ENCODE measurements at regions not wholly inside any gene's neighbourhood (a gene's known extent, or its start where the extent isn't known, plus 50 kb on each side); places are given as distances from the start of the nearest gene placed in this dataset.

DNA sequence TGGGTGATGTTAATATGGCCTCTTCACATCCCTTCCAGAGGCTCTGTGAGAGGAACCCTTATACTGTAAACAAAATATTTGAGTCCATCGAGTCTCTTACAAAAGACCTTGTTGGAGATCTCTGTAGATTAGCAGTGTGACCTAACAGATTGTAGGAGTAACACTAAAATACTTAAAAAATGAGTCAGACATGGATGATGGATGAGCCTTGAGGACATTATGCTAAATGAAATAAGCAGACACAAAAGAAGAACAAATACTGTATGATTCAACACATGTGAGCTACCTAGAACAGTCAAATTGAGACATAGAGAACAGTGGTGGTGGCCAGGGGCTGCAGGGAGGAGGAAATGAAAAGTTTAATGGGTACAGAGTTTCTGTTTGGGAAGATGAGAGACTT lies 152.2 kb upstream of the UBL3 start:
- Histone ChIP-seq H2AFZ (ENCODE audit: low read depth, low read length) (no peak overlapping the region), H3K4me1 (ENCODE audit: control insufficient read depth, extremely low read depth, insufficient read depth, low read length) (no peaks in the 10 kb centered on the region), H3K4me3 (replicated peaks in 1 of 3; ENCODE audit: insufficient read depth in 1 of 3, low read depth in 1 of 3, low read length in 3 of 3) (no peak overlapping the region), H3K4me2 (ENCODE audit: insufficient read depth, low read length) (no peak overlapping the region), H3K9me1 (replicated peaks; ENCODE audit: control insufficient read depth, extremely low read depth, insufficient read depth, low read length) (no peaks in the 10 kb centered on the region), H3K9ac (replicated peaks; ENCODE audit: extremely low read depth, insufficient read depth, low read length) (no peak overlapping the region), H3K27me3 (ENCODE audit: control insufficient read depth in 2 of 2, insufficient read depth in 2 of 2, low read length in 2 of 2) (peaks cover 0 to 3% of the 10 kb centered on the region in 2 experiments), H3K36me3 (ENCODE audit: control insufficient read depth in 2 of 2, extremely low read depth in 1 of 2, insufficient read depth in 2 of 2, low read length in 2 of 2) (no peaks in the 10 kb centered on the region), H4K20me1 (replicated peaks; ENCODE audit: control insufficient read depth, extremely low read depth, insufficient read depth, low read length) (no peaks in the 10 kb centered on the region), H3K27ac (ENCODE audit: insufficient read depth, low read depth, low read length) (no peak overlapping the region), H3K79me2 (ENCODE audit: control insufficient read depth, insufficient read depth, low read length) (no peaks in the 10 kb centered on the region), H3K9me3 (replicated peaks; ENCODE audit: control insufficient read depth, insufficient read depth, low read length) (no peaks in the 10 kb centered on the region)
- ChIA-PET POLR2A (no interaction called here), CTCF (no interaction called here)
- no peak for TF ChIP-seq JUN (IDR thresholded peaks at IDR 0.05; ENCODE audit: borderline replicate concordance, insufficient read depth, insufficient read length, low read depth)
- peak; percentile 8 for TF ChIP-seq FOS (IDR thresholded peaks at IDR 0.05; ENCODE audit: borderline replicate concordance, insufficient read depth, low read length)
- intact Hi-C loops (cut with micrococcal nuclease) (no loop called here), dilution Hi-C loops (cut with MboI; ENCODE audit: extremely low pct_ligation_motif_present, low sequenced_read_pairs) (no loop called here)
- no peak for DNase-seq (ENCODE audit: low read depth, low spot score)
- BruUV-seq (replicated peaks), result no TSS peak
- FAIRE-seq, result no peak

DNA sequence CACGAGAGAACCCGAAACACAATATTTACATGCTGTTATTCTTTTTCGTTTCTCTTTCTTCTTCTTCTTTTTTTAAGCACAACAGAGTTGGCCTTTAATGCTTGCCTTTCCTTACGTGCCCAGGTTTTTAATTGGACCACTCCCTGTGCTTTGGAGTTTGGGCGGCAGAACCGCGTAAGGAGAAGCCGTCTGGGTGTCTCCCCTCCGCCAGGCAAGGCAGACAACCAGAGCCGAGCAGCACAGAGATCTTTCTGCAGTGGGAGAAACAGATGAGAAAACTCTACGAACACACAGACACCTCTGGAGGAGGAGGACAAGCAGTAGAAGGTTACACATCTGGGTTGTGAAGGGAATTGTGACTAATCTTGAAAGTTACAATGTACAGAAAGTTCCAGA lies 150.0 kb upstream of the UBL3 start:
- POLR2A ChIA-PET, result no interaction called here
- CTCF ChIA-PET, result no interaction called here

More for the DNA sequence above, 150.0 kb upstream of the UBL3 start:
- no peak overlapping the region for H3K4me2 ChIP-seq (ENCODE audit: insufficient read depth, low read length)
- H4K20me1 ChIP-seq (replicated peaks; ENCODE audit: control insufficient read depth, extremely low read depth, insufficient read depth, low read length), result no peaks in the 10 kb centered on the region
- intact Hi-C loops (cut with micrococcal nuclease), result no loop called here
- no peaks in the 10 kb centered on the region for H3K36me3 ChIP-seq (ENCODE audit: control insufficient read depth in 2 of 2, extremely low read depth in 1 of 2, insufficient read depth in 2 of 2, low read length in 2 of 2)
- dilution Hi-C loops (cut with MboI; ENCODE audit: extremely low pct_ligation_motif_present, low sequenced_read_pairs), result no loop called here
- H3K9me3 ChIP-seq (replicated peaks; ENCODE audit: control insufficient read depth, insufficient read depth, low read length), result no peaks in the 10 kb centered on the region
- BruUV-seq (replicated peaks), result no TSS peak
- DNase-seq (ENCODE audit: low read depth, low spot score) (no peak), FAIRE-seq (no peak)
- H3K9ac ChIP-seq (replicated peaks; ENCODE audit: extremely low read depth, insufficient read depth, low read length), result no peak overlapping the region
- H3K9me1 ChIP-seq (replicated peaks; ENCODE audit: control insufficient read depth, extremely low read depth, insufficient read depth, low read length), result no peaks in the 10 kb centered on the region
- TF ChIP-seq MYC (IDR thresholded peaks at IDR 0.05; ENCODE audit: low read depth, low read length) (no peak), POLR2AphosphoS5 (IDR thresholded peaks at IDR 0.05; ENCODE audit: insufficient read depth, low read depth, low read length) (no peak), POLR2A (IDR thresholded peaks at IDR 0.05; ENCODE audit: low read depth, low read length) (no peak)
- TF ChIP-seq, protein P1, sequence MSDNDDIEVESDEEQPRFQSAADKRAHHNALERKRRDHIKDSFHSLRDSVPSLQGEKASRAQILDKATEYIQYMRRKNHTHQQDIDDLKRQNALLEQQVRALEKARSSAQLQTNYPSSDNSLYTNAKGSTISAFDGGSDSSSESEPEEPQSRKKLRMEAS (IDR thresholded peaks at IDR 0.05; ENCODE audit: insufficient read depth, insufficient read length), result no peak
- no peaks in the 10 kb centered on the region for H3K79me2 ChIP-seq (ENCODE audit: control insufficient read depth, insufficient read depth, low read length)
- no peak overlapping the region for H2AFZ ChIP-seq (ENCODE audit: low read depth, low read length)
- no peaks in the 10 kb centered on the region for H3K4me1 ChIP-seq (ENCODE audit: control insufficient read depth, extremely low read depth, insufficient read depth, low read length)
- H3K27me3 ChIP-seq (ENCODE audit: control insufficient read depth in 2 of 2, insufficient read depth in 2 of 2, low read length in 2 of 2), result no peaks in the 10 kb centered on the region
- H3K27ac ChIP-seq (ENCODE audit: insufficient read depth, low read depth, low read length), result no peak overlapping the region
- H3K4me3 ChIP-seq (replicated peaks in 1 of 3; ENCODE audit: insufficient read depth in 1 of 3, low read depth in 1 of 3, low read length in 3 of 3), result no peak overlapping the region
